ENCODE measurements at regions not wholly inside any gene's neighbourhood (a gene's known extent, or its start where the extent isn't known, plus 50 kb on each side); places are given as distances from the start of the nearest gene placed in this dataset.

- DNase-seq, result peak; percentile 5
These were observed 66.3 kb downstream of the FAM72B start for GRCh38 chr1:121117622-121118479.
